ENCODE measurements at regions not wholly inside any gene's neighbourhood (a gene's known extent, or its start where the extent isn't known, plus 50 kb on each side); places are given as distances from the start of the nearest gene placed in this dataset.
"Not testable (repeated sequence)": the region's sequence is repeated elsewhere in the genome, so short reads cannot be mapped to it uniquely, and the experiment has no call there.

DNA sequence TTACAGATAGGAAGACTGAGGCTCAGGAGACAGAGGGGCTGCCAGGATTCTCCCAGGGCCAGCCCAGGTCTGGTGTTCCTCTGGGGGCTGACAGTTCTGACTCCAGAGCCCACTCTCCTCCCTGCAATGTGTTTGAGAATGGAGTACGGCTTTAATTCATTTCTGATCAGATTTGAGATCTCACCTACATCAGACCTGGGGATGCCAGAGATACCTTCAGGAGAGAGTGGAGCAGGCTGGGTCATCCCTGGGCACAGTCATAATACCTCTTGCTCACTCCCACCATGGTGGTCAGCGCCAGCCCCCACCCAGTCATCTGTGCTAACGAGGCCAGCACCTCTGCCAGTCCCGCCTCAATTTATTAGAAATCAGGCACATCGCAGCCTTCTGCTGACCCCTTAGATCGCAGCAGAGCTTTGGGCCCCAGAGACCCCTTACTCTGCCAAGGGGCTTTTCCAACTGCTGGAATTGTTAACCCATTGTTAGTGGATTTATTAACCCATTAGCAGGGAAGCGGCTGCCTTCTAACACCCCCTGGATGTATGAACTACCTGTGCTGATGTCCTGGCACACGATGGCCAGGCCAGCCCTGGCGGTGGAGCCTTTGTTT lies 352.1 kb downstream of the MATN1 start:
- H3K4me3 ChIP-seq (ENCODE audit: low read depth, low read length): no peak overlapping the region
- TF ChIP-seq, protein P1, sequence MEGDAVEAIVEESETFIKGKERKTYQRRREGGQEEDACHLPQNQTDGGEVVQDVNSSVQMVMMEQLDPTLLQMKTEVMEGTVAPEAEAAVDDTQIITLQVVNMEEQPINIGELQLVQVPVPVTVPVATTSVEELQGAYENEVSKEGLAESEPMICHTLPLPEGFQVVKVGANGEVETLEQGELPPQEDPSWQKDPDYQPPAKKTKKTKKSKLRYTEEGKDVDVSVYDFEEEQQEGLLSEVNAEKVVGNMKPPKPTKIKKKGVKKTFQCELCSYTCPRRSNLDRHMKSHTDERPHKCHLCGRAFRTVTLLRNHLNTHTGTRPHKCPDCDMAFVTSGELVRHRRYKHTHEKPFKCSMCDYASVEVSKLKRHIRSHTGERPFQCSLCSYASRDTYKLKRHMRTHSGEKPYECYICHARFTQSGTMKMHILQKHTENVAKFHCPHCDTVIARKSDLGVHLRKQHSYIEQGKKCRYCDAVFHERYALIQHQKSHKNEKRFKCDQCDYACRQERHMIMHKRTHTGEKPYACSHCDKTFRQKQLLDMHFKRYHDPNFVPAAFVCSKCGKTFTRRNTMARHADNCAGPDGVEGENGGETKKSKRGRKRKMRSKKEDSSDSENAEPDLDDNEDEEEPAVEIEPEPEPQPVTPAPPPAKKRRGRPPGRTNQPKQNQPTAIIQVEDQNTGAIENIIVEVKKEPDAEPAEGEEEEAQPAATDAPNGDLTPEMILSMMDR (conservative IDR thresholded peaks at IDR 0.05; ENCODE audit: low read depth, low read length): no peak
- DNase-seq (ENCODE audit: low read depth): no peak

DNA sequence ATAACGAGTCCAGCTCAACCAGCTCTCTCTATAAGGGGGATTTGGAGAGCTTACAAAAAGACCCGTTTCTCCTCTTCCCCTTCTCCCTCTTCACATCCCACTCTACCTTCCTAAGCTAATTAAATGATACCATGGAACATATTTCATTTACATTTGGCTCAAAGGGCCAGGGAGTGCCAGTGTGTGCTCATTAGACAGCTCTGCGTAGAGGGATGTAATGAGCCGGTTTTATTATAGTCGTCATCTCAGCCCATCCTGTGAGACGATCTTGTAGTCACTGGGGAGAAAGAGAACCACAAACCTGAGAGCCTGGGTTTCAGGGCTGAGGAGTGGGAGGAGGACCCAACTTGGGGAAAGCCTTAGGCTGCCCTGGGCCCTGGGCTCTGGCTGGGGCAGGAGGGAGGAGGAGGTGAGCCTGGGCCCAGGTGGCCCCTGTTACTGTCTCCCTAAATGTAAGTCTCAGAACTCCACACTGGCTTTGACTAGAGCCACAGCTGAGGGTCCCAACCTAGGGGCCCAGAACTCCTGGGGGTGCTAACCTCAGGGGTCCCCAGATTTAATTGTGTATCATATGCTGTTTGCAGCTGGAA lies 354.6 kb downstream of the MATN1 start:
- DNase-seq (ENCODE audit: low read depth): no peak
- H3K4me3 ChIP-seq (ENCODE audit: low read depth, low read length): no peak overlapping the region
- TF ChIP-seq, protein P1 (conservative IDR thresholded peaks at IDR 0.05; ENCODE audit: low read depth, low read length): no peak

DNA sequence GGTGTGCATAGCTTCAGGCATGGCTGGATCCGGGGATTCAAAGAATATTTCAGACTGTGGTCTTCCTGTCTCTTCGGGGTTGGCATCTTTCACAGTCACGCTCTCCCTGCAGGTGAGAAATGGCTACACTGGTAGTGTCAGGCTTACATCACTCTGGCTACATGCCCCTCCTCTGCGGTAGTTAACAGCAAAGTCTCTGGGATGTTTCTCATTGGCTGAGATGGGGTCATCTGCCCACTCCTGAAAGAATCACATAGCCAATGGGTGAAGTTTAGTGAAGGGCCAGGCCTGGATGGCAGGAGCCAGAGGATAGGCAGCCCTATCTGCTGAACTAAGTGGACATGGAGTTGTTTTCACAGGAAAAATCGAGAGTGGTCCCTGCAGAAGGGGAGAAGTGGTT lies 356.5 kb downstream of the MATN1 start:
- no peak overlapping the region for H3K4me3 ChIP-seq (ENCODE audit: low read depth, low read length)
- DNase-seq (ENCODE audit: low read depth): no peak
- TF ChIP-seq, protein P1 (conservative IDR thresholded peaks at IDR 0.05; ENCODE audit: low read depth, low read length): no peak

DNA sequence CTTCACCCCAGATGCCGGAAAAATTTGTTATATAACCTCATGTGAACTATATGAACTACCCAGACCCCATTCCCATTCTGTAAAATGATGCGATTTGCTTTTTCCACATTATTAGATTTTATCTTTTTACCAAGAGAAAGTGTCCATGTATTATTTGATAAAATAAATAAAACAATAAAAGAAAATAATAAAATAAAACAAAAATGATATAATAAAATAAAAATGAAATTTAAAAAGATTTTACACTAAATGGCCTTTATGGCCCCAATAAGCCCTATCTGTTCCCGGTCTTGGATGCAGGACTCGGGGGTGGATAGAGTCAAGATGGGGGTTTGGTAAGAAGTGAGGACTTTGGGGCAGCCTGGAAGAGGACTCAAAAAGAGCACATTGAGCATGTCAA lies 357.2 kb downstream of the MATN1 start:
- DNase-seq (ENCODE audit: low read depth): no peak
- no peak overlapping the region for H3K4me3 ChIP-seq (ENCODE audit: low read depth, low read length)
- TF ChIP-seq, protein P1 (conservative IDR thresholded peaks at IDR 0.05; ENCODE audit: low read depth, low read length): no peak

DNA sequence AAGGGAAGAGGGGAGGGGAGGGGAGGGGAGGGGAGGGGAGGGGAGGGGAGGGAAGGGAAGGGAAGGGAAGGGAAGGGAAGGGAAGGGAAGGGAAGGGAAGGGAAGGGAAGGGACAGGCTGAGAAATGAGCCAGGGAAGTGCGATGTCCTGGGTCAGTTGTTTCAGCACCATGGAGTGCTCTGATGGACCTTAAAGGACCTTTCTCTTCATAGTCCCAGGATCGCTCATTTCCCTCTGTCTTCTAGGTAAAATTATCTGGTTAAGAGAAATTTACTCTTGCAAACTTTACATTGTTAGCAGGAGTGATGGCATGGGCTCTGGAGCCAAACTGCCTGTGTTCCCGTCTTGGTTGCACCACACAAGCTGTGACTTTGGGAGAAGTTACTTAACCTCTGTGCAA lies 357.8 kb downstream of the MATN1 start:
- H3K4me3 ChIP-seq (ENCODE audit: low read depth, low read length): no peak overlapping the region
- no peak for DNase-seq (ENCODE audit: low read depth)
- TF ChIP-seq, protein P1 (conservative IDR thresholded peaks at IDR 0.05; ENCODE audit: low read depth, low read length): no peak

DNA sequence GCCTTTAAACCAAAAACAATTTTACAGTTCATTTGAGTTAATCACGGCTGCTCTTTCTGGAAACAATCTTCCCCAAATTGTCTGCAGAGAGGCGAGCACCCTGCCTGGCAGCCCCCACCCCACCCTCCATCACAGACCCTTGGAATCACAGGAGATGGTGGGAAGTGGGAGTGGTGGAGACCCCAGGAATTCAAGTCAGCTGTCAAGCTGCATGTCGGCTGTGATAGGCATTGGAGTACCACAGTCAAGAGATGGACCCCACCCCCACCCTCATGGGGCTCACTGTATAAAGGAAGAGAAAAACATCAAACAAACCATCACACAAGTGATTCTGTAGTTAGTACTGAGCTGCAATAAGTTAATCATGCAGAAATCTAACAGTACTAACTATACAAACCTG lies 360.4 kb downstream of the MATN1 start:
- TF ChIP-seq, protein P1 (conservative IDR thresholded peaks at IDR 0.05; ENCODE audit: low read depth, low read length): no peak
- H3K4me3 ChIP-seq (ENCODE audit: low read depth, low read length): no peak overlapping the region

DNA sequence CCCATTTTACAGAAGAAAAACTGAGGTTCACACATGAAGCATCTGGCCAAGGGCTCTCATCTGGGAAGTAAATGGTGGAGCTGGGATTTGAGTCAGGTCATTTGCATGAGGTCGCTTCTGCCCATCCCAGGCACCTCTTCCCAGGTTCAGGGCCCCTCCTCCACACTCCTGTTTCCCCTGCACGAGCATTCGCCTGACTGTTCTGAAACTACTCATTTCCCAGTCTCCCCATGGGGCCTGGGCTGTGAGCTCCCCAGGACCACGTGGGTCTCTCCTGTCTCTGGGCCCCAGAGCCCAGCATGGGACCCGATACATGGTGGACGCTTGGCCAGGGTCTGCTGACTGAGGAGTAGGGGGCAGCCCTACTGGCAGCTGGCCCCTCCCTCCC lies 360.8 kb downstream of the MATN1 start:
- TF ChIP-seq, protein P1 (conservative IDR thresholded peaks at IDR 0.05; ENCODE audit: low read depth, low read length): no peak
- H3K4me3 ChIP-seq (ENCODE audit: low read depth, low read length): no peak overlapping the region
- DNase-seq (ENCODE audit: low read depth): no peak

More for the DNA sequence above, 360.4 kb downstream of the MATN1 start:
- no peak for DNase-seq (ENCODE audit: low read depth)

DNA sequence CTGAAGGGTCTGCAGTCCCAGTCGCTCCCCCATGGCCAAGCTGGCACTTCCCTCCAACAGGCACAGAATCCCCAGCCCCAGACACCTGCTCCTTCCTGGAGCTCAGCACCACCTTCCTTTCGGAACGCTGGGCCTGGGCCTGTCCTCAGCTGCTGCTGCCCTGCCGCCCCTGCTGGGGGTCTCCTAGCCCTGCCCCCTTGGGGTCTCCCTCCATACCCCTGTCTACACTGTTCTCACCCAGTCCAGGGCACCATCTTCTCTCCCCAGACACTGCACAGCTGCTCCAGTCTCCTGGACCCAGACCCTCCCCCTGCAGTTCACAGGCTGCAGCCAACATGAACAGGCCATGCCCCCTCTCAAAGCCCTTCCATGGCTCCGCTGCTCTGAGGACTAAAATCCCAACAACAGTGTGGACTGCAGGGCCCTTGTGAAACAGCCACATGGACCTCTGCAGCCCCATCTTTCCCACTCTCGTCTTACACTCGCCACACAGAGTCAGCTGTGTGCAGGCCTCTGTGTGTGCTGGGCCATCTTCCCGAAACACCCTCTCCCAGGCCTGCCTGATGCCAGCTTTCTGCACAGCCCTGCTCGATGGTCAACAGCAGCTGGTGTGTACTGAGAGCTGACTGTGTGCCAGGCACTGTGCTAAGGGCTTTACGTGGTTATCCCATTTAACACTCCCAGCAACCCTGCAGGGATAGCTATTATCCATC lies 361.3 kb downstream of the MATN1 start:
- H3K4me3 ChIP-seq (ENCODE audit: low read depth, low read length); DNase-seq (ENCODE audit: low read depth): not testable (repeated sequence)

All from choroid plexus epithelial cell (primary cell).